ENCODE measurements at regions not wholly inside any gene's neighbourhood (a gene's known extent, or its start where the extent isn't known, plus 50 kb on each side); places are given as distances from the start of the nearest gene placed in this dataset.

GRCh38 chr4:7126981-7127380 lies 59.1 kb upstream of the GRPEL1 start:
- Histone ChIP-seq H3K27me3 (ENCODE audit: low read length) (no peaks in the 10 kb centered on the region), H3K4me1 (ENCODE audit: insufficient read depth, low read length) (peaks cover 10% of the 10 kb centered on the region), H3K9me2 (replicated peaks; ENCODE audit: low read length) (no peaks in the 10 kb centered on the region), H3K4me3 (ENCODE audit: low read length) (no peak overlapping the region), H3K27ac (ENCODE audit: low read length) (no peak overlapping the region), H2AFZ (ENCODE audit: low read length) (no peak overlapping the region), H3K9ac (ENCODE audit: low read length) (no peak overlapping the region), H3K79me2 (ENCODE audit: low read length) (no peaks in the 10 kb centered on the region), H3K4me2 (ENCODE audit: low read length) (no peak overlapping the region), H4K20me1 (ENCODE audit: low read length) (no peaks in the 10 kb centered on the region), H3K9me3 (ENCODE audit: low read length) (no peaks in the 10 kb centered on the region), H3K36me3 (ENCODE audit: low read depth, low read length) (no peaks in the 10 kb centered on the region), H3F3A (ENCODE audit: low read length, unreplicated experiment) (no peaks in the 10 kb centered on the region)
- ATAC-seq (no peak), DNase-seq (no peak)
- ChIA-PET POLR2A (ENCODE audit: unreplicated experiment) (no interaction called here), CTCF (no interaction called here)
- BruUV-seq (replicated peaks): no TSS peak
- TF ChIP-seq CTCF (conservative IDR thresholded peaks at IDR 0.05; ENCODE audit: low read depth, low read length): no peak
- intact Hi-C loops (cut with micrococcal nuclease): no loop called here

- Histone ChIP-seq H3F3A (ENCODE audit: low read length, unreplicated experiment) (no peaks in the 10 kb centered on the region), H3K36me3 (ENCODE audit: low read depth, low read length) (no peaks in the 10 kb centered on the region), H4K20me1 (ENCODE audit: low read length) (no peaks in the 10 kb centered on the region), H3K79me2 (ENCODE audit: low read length) (no peaks in the 10 kb centered on the region), H3K4me3 (ENCODE audit: low read length) (no peak overlapping the region), H3K4me1 (ENCODE audit: insufficient read depth, low read length) (peaks cover 10% of the 10 kb centered on the region), H3K9ac (ENCODE audit: low read length) (no peak overlapping the region), H3K27ac (ENCODE audit: low read length) (no peak overlapping the region), H3K27me3 (ENCODE audit: low read length) (no peaks in the 10 kb centered on the region), H3K9me3 (ENCODE audit: low read length) (no peaks in the 10 kb centered on the region), H3K9me2 (replicated peaks; ENCODE audit: low read length) (no peaks in the 10 kb centered on the region), H2AFZ (ENCODE audit: low read length) (peak overlapping the region; percentile 53; the same call in 1 of the 2 replicates), H3K4me2 (ENCODE audit: low read length) (peak overlapping the region; percentile 48)
- no TSS peak for BruUV-seq (replicated peaks)
- DNase-seq: peak; percentile 84
- ChIA-PET CTCF (no interaction called here), POLR2A (ENCODE audit: unreplicated experiment) (no interaction called here)
- TF ChIP-seq EZH2 (IDR thresholded peaks at IDR 0.05; ENCODE audit: low read length, unreplicated experiment) (no peak), CTCF (conservative IDR thresholded peaks at IDR 0.05; ENCODE audit: low read depth, low read length) (peak; percentile 29; the same call in 1 of the 2 replicates), EZH2phosphoT487 (IDR thresholded peaks at IDR 0.05; ENCODE audit: borderline replicate concordance, low read length) (no peak)
- peak; percentile 92 for ATAC-seq
- intact Hi-C loops (cut with micrococcal nuclease): no loop called here
Measured at GRCh38 chr4:7124689-7125442, 57.0 kb upstream of the GRPEL1 start.

GRCh38 chr4:7121866-7122653 lies 54.2 kb upstream of the GRPEL1 start:
- H4K20me1 ChIP-seq (ENCODE audit: low read length): no peaks in the 10 kb centered on the region
- BruUV-seq (replicated peaks): no TSS peak
- H3K36me3 ChIP-seq (ENCODE audit: low read depth, low read length): no peaks in the 10 kb centered on the region
- no peaks in the 10 kb centered on the region for H3F3A ChIP-seq (ENCODE audit: low read length, unreplicated experiment)
- H2AFZ ChIP-seq (ENCODE audit: low read length): no peak overlapping the region
- no peaks in the 10 kb centered on the region for H3K79me2 ChIP-seq (ENCODE audit: low read length)
- no peaks in the 10 kb centered on the region for H3K9me2 ChIP-seq (replicated peaks; ENCODE audit: low read length)
- no peak overlapping the region for H3K9ac ChIP-seq (ENCODE audit: low read length)
- H3K4me2 ChIP-seq (ENCODE audit: low read length): no peak overlapping the region
- H3K4me3 ChIP-seq (ENCODE audit: low read length): no peak overlapping the region
- no peak for DNase-seq
- intact Hi-C loops (cut with micrococcal nuclease): no loop called here
- no peaks in the 10 kb centered on the region for H3K9me3 ChIP-seq (ENCODE audit: low read length)
- peaks cover 10% of the 10 kb centered on the region for H3K4me1 ChIP-seq (ENCODE audit: insufficient read depth, low read length)
- TF ChIP-seq CTCF (conservative IDR thresholded peaks at IDR 0.05; ENCODE audit: low read depth, low read length): no peak
- no peak for TF ChIP-seq EZH2 (IDR thresholded peaks at IDR 0.05; ENCODE audit: low read length, unreplicated experiment)
- no peak for ATAC-seq
- CTCF ChIA-PET: no interaction called here
- H3K27ac ChIP-seq (ENCODE audit: low read length): no peak overlapping the region
- POLR2A ChIA-PET (ENCODE audit: unreplicated experiment): interaction anchor here (0.6 kb wide), 1 partner anchor 21 kb away, joined by 4 read pairs; no protein-coding TSS in a partner anchor
- H3K27me3 ChIP-seq (ENCODE audit: low read length): no peaks in the 10 kb centered on the region

Data from PC-3 (cell line).